GM12891 (cell line): ENCODE measurements at regions not wholly inside any gene's neighbourhood (a gene's known extent, or its start where the extent isn't known, plus 50 kb on each side); places are given as distances from the start of the nearest gene placed in this dataset.

Source experiments
- PAX5 ChIP-seq: IDR thresholded peaks from 2 replicates; pipeline ENCODE4 v1.6.1; 2011; ENCODE audit warnings: low read length, moderate library complexity, mild to moderate bottlenecking; ENCODE audit not compliant: insufficient read depth, severe bottlenecking
- POLR2A ChIP-seq: IDR thresholded peaks from 2 replicates; pipeline ENCODE4 v1.6.1; 2011; ENCODE audit warnings: low read depth, low read length, control low read depth
- POLR2AphosphoS5 ChIP-seq: IDR thresholded peaks from 2 replicates; pipeline ENCODE4 v1.6.1; 2011; ENCODE audit warnings: low read depth, low read length, control low read depth
- SPI1 ChIP-seq: IDR thresholded peaks from 2 replicates; pipeline ENCODE4 v1.6.1; 2011; ENCODE audit warnings: low read depth, low read length, control low read depth
- TAF1 ChIP-seq: IDR thresholded peaks from 2 replicates; pipeline ENCODE4 v1.6.1; 2011; ENCODE audit warnings: low read depth, low read length, control low read depth

GRCh38 chr11:81424822-81425221 lies 1308.8 kb downstream of the FAM181B start:
- TF ChIP-seq SPI1 (no peak), TAF1 (no peak), POLR2A (no peak), POLR2AphosphoS5 (no peak), PAX5 (no peak)
